ENCODE measurements at regions not wholly inside any gene's neighbourhood (a gene's known extent, or its start where the extent isn't known, plus 50 kb on each side); places are given as distances from the start of the nearest gene placed in this dataset.
"Not testable (repeated sequence)": the region's sequence is repeated elsewhere in the genome, so short reads cannot be mapped to it uniquely, and the experiment has no call there.

GRCh38 chr6:104670834-104671590 is 188.7 kb downstream of the HACE1 start:
- POLR2A ChIA-PET; H3K4me3 ChIP-seq; H3K79me2 ChIP-seq (ENCODE audit: control insufficient read depth, insufficient read depth, low read length); BruUV-seq (replicated peaks); ATAC-seq; H3K27ac ChIP-seq (ENCODE audit: control insufficient read depth, insufficient read depth); H3K4me2 ChIP-seq (ENCODE audit: control insufficient read depth, insufficient read depth); H3K9ac ChIP-seq (ENCODE audit: control insufficient read depth, insufficient read depth, low read length); H2AFZ ChIP-seq (ENCODE audit: control insufficient read depth, low read depth, low read length); H3K36me3 ChIP-seq (ENCODE audit: control insufficient read depth in 2 of 2, insufficient read depth in 2 of 2, low read length in 1 of 2); in situ Hi-C loops (cut with MboI); CTCF ChIA-PET; H4K20me1 ChIP-seq (ENCODE audit: control insufficient read depth, insufficient read depth); H3K9me3 ChIP-seq (replicated peaks; ENCODE audit: control insufficient read depth, insufficient read depth, low read length); H3K27me3 ChIP-seq (replicated peaks in 1 of 2; ENCODE audit: control insufficient read depth in 2 of 2, insufficient read depth in 2 of 2, low read length in 1 of 2); RAD21 ChIA-PET (ENCODE audit: unreplicated experiment); DNase-seq (ENCODE audit: low read depth, low spot score); H3K4me1 ChIP-seq (ENCODE audit: control insufficient read depth, insufficient read depth, low read length); FAIRE-seq; intact Hi-C loops (cut with micrococcal nuclease; ENCODE audit: unreplicated experiment): not testable (repeated sequence)
- SMC1A ChIA-PET (ENCODE audit: uncharacterized antibody, unreplicated experiment), result interaction anchor here (1.4 kb wide), 1 partner anchor 12 kb away, joined by 4 read pairs; no protein-coding TSS in a partner anchor
- 39% methylated on average over 16 of the region's 17 CpGs for WGBS (ENCODE audit: insufficient coverage, insufficient replicate concordance, low lambda C conversion rate, missing lambda C conversion rate)

GRCh38 chr6:104669483-104669882 is 190.2 kb downstream of the HACE1 start:
- intact Hi-C loops (cut with micrococcal nuclease; ENCODE audit: unreplicated experiment) (no loop called here), in situ Hi-C loops (cut with MboI) (no loop called here)
- Histone ChIP-seq H3K27ac (ENCODE audit: control insufficient read depth, insufficient read depth) (no peak overlapping the region), H3K36me3 (ENCODE audit: control insufficient read depth in 2 of 2, insufficient read depth in 2 of 2, low read length in 1 of 2) (no peaks in the 10 kb centered on the region), H3K4me1 (ENCODE audit: control insufficient read depth, insufficient read depth, low read length) (no peaks in the 10 kb centered on the region), H2AFZ (ENCODE audit: control insufficient read depth, low read depth, low read length) (no peak overlapping the region), H3K79me2 (ENCODE audit: control insufficient read depth, insufficient read depth, low read length) (no peaks in the 10 kb centered on the region), H4K20me1 (ENCODE audit: control insufficient read depth, insufficient read depth) (no peaks in the 10 kb centered on the region), H3K27me3 (replicated peaks in 1 of 2; ENCODE audit: control insufficient read depth in 2 of 2, insufficient read depth in 2 of 2, low read length in 1 of 2) (no peaks in the 10 kb centered on the region), H3K4me3 (no peak overlapping the region), H3K9me3 (replicated peaks; ENCODE audit: control insufficient read depth, insufficient read depth, low read length) (no peaks in the 10 kb centered on the region), H3K4me2 (ENCODE audit: control insufficient read depth, insufficient read depth) (no peak overlapping the region), H3K9ac (ENCODE audit: control insufficient read depth, insufficient read depth, low read length) (no peak overlapping the region)
- ChIA-PET CTCF (interaction anchor here (0.6 kb wide), 1 partner anchor 84 kb away, joined by 3 read pairs; no protein-coding TSS in a partner anchor), RAD21 (ENCODE audit: unreplicated experiment) (no interaction called here), POLR2A (no interaction called here), SMC1A (ENCODE audit: uncharacterized antibody, unreplicated experiment) (interaction anchor here (0.7 kb wide), 1 partner anchor 23 kb away, joined by 3 read pairs; no protein-coding TSS in a partner anchor)
- BruUV-seq (replicated peaks), result no TSS peak
- no peak for ATAC-seq
- WGBS (ENCODE audit: insufficient coverage, insufficient replicate concordance, low lambda C conversion rate, missing lambda C conversion rate), result 97% methylated on average over 5 of the region's 5 CpGs
- no peak for FAIRE-seq
- no peak for DNase-seq (ENCODE audit: low read depth, low spot score)
- TF ChIP-seq, protein P1, sequence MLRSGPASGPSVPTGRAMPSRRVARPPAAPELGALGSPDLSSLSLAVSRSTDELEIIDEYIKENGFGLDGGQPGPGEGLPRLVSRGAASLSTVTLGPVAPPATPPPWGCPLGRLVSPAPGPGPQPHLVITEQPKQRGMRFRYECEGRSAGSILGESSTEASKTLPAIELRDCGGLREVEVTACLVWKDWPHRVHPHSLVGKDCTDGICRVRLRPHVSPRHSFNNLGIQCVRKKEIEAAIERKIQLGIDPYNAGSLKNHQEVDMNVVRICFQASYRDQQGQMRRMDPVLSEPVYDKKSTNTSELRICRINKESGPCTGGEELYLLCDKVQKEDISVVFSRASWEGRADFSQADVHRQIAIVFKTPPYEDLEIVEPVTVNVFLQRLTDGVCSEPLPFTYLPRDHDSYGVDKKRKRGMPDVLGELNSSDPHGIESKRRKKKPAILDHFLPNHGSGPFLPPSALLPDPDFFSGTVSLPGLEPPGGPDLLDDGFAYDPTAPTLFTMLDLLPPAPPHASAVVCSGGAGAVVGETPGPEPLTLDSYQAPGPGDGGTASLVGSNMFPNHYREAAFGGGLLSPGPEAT (IDR thresholded peaks at IDR 0.05; ENCODE audit: low read depth), result no peak
- TF ChIP-seq NFIC (IDR thresholded peaks at IDR 0.05; ENCODE audit: low read depth, low read length) (no peak), TCF3 (IDR thresholded peaks at IDR 0.05; ENCODE audit: borderline replicate concordance, insufficient read depth, low read depth, low read length) (no peak), HCFC1 (IDR thresholded peaks at IDR 0.05; ENCODE audit: low read length) (no peak), IRF5 (IDR thresholded peaks at IDR 0.05; ENCODE audit: borderline replicate concordance) (no peak), FOXM1 (IDR thresholded peaks at IDR 0.05; ENCODE audit: low read depth, low read length) (no peak)
- TF ChIP-seq, protein P2, sequence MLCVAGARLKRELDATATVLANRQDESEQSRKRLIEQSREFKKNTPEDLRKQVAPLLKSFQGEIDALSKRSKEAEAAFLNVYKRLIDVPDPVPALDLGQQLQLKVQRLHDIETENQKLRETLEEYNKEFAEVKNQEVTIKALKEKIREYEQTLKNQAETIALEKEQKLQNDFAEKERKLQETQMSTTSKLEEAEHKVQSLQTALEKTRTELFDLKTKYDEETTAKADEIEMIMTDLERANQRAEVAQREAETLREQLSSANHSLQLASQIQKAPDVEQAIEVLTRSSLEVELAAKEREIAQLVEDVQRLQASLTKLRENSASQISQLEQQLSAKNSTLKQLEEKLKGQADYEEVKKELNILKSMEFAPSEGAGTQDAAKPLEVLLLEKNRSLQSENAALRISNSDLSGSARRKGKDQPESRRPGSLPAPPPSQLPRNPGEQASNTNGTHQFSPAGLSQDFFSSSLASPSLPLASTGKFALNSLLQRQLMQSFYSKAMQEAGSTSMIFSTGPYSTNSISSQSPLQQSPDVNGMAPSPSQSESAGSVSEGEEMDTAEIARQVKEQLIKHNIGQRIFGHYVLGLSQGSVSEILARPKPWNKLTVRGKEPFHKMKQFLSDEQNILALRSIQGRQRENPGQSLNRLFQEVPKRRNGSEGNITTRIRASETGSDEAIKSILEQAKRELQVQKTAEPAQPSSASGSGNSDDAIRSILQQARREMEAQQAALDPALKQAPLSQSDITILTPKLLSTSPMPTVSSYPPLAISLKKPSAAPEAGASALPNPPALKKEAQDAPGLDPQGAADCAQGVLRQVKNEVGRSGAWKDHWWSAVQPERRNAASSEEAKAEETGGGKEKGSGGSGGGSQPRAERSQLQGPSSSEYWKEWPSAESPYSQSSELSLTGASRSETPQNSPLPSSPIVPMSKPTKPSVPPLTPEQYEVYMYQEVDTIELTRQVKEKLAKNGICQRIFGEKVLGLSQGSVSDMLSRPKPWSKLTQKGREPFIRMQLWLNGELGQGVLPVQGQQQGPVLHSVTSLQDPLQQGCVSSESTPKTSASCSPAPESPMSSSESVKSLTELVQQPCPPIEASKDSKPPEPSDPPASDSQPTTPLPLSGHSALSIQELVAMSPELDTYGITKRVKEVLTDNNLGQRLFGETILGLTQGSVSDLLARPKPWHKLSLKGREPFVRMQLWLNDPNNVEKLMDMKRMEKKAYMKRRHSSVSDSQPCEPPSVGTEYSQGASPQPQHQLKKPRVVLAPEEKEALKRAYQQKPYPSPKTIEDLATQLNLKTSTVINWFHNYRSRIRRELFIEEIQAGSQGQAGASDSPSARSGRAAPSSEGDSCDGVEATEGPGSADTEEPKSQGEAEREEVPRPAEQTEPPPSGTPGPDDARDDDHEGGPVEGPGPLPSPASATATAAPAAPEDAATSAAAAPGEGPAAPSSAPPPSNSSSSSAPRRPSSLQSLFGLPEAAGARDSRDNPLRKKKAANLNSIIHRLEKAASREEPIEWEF (IDR thresholded peaks at IDR 0.05; ENCODE audit: insufficient replicate concordance, low read depth, low read length), result no peak
